CD4-positive, alpha-beta T cell treated with Interleukin-4 for 1 hour (primary cell): ENCODE measurements at regions not wholly inside any gene's neighbourhood (a gene's known extent, or its start where the extent isn't known, plus 50 kb on each side); places are given as distances from the start of the nearest gene placed in this dataset.
"Not testable (repeated sequence)": the region's sequence is repeated elsewhere in the genome, so short reads cannot be mapped to it uniquely, and the experiment has no call there.

ENCODE experiments used
- DNase-seq, 2 donors: peaks; one replicate each; pipeline ENCODE4 v3.0.0-alpha.2; 2020 to 2022

DNA sequence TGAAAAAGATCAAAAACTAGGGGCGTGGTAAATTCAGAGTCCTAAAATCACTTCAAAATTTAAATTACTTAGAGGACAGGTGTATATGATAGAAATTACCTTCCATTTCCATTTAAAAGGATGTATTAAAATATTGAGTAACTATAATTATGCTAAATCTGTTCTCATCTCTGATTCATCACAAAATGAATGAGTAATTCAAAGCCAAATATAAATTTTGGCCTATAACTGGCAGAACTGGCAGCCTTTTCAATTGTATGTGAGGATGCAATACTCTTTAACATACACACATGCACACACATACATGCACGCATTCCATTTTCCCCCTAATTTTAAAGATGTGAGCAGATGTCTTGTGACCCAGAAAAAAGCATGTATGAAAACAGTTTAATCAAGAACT is 194.6 kb downstream of the EPM2A start:
- DNase-seq: no peak

- no peak for DNase-seq
Measured at GRCh38 chr6:145544041-145544440, 191.3 kb downstream of the EPM2A start.

- DNase-seq: no peak
Measured at GRCh38 chr6:145544514-145544913, 190.8 kb downstream of the EPM2A start.

DNA sequence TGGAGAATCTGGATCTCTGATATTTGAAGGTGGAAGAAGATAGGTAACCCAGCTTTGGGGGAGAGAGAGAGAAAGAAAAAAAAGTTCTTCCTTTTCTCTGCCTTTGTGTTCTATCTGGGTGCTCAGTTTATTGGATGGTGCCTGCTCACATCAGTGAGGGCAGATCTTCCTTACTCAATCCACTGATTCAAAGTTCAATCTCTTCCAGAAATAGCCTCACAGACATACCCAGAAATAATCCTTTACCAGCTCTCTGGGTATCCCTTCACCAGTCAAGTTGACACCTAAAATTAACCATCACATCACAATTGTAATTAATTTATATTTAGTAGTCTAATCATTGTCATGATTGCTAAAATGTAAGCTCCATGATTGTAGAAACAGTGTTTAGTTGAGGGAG is 189.1 kb downstream of the EPM2A start:
- no peak for DNase-seq

DNA sequence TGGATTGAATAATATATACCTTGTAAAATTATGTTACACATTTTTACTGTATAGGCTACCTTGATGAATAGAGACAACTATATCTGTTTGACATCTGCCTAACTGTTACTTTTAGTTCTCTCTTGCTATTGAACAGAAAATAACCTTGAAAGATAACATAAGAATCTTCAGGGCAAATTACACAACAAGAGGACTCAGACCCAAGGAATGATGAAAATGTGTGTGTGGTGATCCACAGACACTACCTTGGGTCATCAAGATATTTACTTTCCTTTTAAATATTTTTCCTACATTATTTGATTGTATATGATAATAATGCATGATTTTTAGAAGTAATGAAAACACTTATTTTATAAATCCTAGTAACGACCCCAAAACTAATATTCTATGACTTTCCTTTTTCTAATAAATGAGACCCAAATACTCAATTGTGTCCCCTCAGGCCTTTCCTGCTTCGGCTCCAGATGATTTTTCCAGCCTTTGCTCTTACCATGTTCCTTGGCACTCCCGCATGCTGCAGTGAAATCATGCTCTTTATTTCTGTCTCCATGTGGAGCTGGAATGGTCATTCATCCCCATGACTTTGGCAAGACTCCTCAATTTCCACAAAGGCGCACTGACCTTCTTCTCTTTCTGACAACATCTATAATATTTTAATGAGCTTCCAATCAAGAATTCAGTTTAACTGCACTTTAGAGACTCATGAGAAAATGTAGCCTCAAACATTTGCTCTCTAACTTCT is 187.6 kb downstream of the EPM2A start:
- DNase-seq: no peak

- no peak for DNase-seq
Measured at GRCh38 chr6:145548933-145549648, 186.2 kb downstream of the EPM2A start.

GRCh38 chr6:145551164-145551563 is 184.2 kb downstream of the EPM2A start:
- DNase-seq: no peak

GRCh38 chr6:145555084-145555483 is 180.2 kb downstream of the EPM2A start:
- no peak for DNase-seq

GRCh38 chr6:145557474-145557873 is 177.8 kb downstream of the EPM2A start:
- DNase-seq: no peak

DNA sequence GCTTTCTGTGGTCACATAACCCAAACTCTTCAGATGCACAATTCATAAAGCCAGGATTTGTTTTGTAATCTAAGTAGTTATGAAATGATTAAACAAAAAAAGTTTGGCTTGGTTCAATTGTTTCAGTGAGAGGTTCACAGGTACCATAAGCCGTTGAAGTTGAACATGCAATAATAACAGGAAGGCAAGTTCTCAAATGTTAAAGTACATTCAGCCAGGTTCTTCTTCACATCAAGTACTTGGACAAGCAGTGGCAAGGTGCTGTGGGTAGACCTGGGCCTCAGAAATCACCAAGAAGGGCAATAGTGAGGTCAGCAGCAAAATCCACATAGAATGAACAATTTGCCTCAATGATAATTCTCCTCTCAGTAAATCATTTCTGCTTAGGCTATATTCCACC is 175.5 kb downstream of the EPM2A start:
- DNase-seq: no peak

DNA sequence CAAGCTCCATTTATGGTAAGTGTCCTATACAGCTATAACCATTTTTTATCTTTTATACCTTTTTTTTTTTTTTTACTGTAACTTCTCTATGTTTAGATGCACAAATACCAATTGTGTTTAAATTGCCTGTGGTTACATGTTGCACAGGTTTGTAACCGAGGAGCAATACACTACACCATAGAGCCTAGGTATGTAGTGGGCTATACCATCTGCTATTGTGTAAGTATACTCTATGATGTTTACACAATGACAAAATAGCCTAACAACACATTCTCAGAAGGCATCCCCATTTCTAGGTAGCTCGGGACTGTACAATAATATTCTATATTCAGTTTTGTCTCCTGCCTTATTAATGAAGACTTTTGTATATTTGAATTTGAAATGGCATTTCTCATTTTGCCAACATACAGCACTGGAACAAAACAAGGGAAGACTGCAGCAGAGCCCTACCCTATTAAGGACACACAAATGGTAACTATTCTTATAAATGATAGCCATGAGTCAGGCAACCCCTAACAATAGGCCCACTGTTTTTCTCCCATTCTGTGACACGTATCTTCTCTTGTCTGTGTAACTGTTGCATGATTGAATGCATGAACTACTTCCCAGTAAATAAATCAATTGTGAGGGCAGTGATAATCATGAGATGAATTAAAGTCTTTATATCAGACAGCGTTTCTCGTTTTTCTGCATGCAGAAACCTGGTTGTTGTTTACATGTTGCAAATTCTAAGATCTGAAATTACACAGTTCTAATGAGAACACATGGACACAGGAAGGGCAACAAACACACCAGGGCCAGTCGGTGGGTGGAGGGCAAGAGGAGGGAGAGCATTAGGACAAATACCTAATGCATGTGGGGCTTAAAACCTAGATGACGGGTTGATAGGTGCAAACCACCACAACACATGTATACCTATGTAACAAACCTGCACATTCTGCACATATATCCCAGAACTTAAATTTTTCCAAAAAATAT is 173.9 kb downstream of the EPM2A start:
- no peak for DNase-seq

DNA sequence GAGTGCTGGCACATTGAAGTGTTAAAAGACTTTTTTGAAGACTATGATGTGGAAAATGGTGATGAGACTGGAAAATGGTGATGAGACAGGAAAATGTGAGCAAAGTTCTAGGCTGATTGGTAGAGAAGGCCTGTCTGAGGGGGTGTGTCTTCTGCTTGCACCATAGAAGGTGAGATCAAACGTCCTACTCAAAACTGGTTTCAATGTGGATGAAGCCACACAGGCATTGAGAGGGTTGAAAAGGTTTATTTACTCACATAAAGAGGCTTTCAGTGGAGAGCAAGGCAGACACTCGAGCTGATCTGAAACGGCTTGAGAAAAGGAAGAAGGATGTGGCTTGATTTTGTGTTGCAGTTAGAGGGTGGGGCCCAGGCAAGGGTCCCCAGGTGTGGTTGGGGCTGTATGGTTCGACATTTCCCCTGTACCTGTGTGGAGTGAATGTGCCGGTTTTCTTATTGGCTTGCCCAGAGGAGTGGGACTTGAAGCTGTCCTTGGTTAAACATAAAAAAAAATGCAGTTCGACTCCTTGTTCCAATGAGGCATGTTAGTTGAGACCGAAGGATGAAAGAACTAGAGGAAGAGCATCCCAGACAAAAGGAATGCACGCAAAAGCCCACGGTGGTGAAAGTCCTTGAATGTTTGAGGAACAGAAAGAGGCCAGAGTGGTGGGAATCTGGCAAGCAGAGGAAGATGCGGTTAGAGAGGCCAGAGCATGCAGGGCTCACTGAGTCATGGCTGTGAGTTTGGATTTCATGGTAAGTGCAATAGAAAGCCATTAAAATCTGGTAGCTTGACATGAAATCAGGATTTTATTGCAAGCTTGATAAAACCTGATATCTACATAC is 172.3 kb downstream of the EPM2A start:
- DNase-seq: no peak

DNA sequence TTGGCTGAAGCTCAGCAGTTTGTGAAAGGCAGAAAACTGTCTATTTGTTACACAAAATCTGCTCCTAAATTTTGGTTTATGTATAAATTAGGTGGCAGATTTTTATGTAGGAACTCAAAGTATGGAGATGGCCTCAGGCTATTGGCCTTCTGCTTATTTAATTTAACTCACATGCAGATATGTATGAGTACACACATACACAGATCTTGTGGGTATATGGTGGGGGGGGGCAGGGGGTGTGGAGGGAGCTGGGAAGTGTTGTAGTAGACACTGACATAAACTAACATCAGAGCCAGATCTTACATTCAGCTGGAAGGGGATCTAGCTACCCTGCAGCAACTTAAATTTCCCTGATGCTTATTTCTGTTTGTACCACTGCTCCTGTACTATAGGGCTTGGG is 170.8 kb downstream of the EPM2A start:
- no peak for DNase-seq

- DNase-seq: no peak
Measured at GRCh38 chr6:145567684-145568252, 167.6 kb downstream of the EPM2A start.

DNA sequence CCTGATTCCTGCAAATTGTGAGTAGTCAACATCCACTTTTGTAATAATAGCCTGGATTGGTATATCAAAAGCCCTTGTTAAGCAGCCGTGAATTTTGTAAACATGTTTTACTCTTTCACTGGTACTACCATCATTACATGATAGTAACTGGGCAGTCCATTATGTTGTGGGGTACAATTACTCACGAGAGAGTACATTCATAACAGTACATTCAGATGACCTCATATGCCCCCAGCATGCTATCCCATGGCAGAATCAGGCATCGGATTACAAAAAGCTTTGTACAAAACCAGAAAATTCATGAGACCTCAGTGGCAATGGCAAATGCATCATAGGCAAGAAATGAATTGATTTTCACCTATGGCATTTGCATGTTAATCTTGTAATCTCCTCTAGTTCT is 166.2 kb downstream of the EPM2A start:
- DNase-seq: no peak

DNA sequence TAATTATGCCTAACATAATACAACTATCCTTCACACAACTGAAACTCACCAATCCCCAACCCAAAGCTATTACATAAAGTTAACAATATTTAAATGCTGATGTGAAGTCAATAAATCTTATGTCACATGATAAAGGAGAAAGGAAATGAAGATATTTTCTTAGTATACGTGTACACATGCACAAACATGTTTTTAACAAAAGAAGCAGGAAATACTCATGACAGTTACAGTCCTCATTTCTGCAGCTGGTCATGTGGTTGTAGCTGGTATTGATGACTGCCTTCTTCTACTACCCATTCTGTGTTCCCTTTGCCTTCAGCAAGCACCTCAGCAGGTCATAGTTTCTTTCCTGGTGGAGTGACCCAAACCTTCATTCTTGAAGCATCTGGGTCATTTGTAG is 165.0 kb downstream of the EPM2A start:
- DNase-seq: not testable (repeated sequence)

- DNase-seq: not testable (repeated sequence)
Measured at GRCh38 chr6:145574269-145574668, 161.1 kb downstream of the EPM2A start.
